PFSK-1 (cell line): ENCODE measurements at regions not wholly inside any gene's neighbourhood (a gene's known extent, or its start where the extent isn't known, plus 50 kb on each side); places are given as distances from the start of the nearest gene placed in this dataset.

Source experiments
- POLR2AphosphoS5 ChIP-seq: IDR thresholded peaks from 2 replicates; pipeline ENCODE4 v1.6.1; 2012; ENCODE audit warnings: low read depth, mild to moderate bottlenecking, control low read depth, low read length, moderate library complexity
- TAF1 ChIP-seq: IDR thresholded peaks from 2 replicates; pipeline ENCODE4 v1.6.1; 2012; ENCODE audit warnings: low read length, control low read depth, borderline replicate concordance; ENCODE audit not compliant: insufficient read depth

- TF ChIP-seq POLR2AphosphoS5: no peak
- no peak for TF ChIP-seq TAF1
Observed at GRCh38 chr14:28121512-28122297, 644.9 kb upstream of the FOXG1 start.
